ENCODE measurements at regions not wholly inside any gene's neighbourhood (a gene's known extent, or its start where the extent isn't known, plus 50 kb on each side); places are given as distances from the start of the nearest gene placed in this dataset.

- H3K79me2 ChIP-seq (ENCODE audit: control insufficient read depth, insufficient read depth, low read length, poor library complexity): no peaks in the 10 kb centered on the region
- no peak overlapping the region for H3K14ac ChIP-seq (ENCODE audit: low read length)
- no peak overlapping the region for H3K4me3 ChIP-seq (ENCODE audit: low read depth, low read length)
- H3K4me2 ChIP-seq (ENCODE audit: low read length): no peak overlapping the region
- no peak for DNase-seq
- H2BK5ac ChIP-seq (ENCODE audit: low read depth, low read length, poor library complexity): no peak overlapping the region
- no peak overlapping the region for H3K9ac ChIP-seq (ENCODE audit: low read length)
- H3K4ac ChIP-seq (ENCODE audit: low read depth, low read length): no peak overlapping the region
- no peak overlapping the region for H2BK12ac ChIP-seq (ENCODE audit: low read length)
- no peak overlapping the region for H3K18ac ChIP-seq (ENCODE audit: low read length)
- H2AFZ ChIP-seq (ENCODE audit: insufficient read depth, low read length, poor library complexity): no peak overlapping the region
- peaks cover 0 to 2% of the 10 kb centered on the region in 2 experiments for H3K36me3 ChIP-seq (ENCODE audit: control insufficient read depth in 1 of 2, insufficient read depth in 2 of 2, low read length in 2 of 2)
- no peaks in the 10 kb centered on the region for H3K27me3 ChIP-seq (ENCODE audit: insufficient read depth, low read length)
- no CpG with 5 or more reads among the region's 2 CpGs for WGBS (ENCODE audit: extremely low coverage, insufficient coverage, insufficient read length)
- H4K12ac ChIP-seq (ENCODE audit: low read depth, low read length): no peak overlapping the region
- H2BK120ac ChIP-seq (ENCODE audit: insufficient read depth, low read length, poor library complexity): no peak overlapping the region
- H3K9me3 ChIP-seq (ENCODE audit: insufficient read depth, low read depth, low read length): no peaks in the 10 kb centered on the region
- no peak overlapping the region for H4K8ac ChIP-seq (ENCODE audit: low read depth, low read length)
- no peak overlapping the region for H4K91ac ChIP-seq (ENCODE audit: low read depth, low read length)
- H3K79me1 ChIP-seq (ENCODE audit: low read length): no peaks in the 10 kb centered on the region
- H3K27ac ChIP-seq (ENCODE audit: low read depth, low read length): no peak overlapping the region
- H3K4me1 ChIP-seq (ENCODE audit: control insufficient read depth in 1 of 2, insufficient read depth in 2 of 2, low read length in 2 of 2): peaks cover 0 to 2% of the 10 kb centered on the region in 2 experiments
- no peak overlapping the region for H3K23ac ChIP-seq (ENCODE audit: low read length)
- H2AK5ac ChIP-seq (ENCODE audit: low read length): no peak overlapping the region
These were observed 1367.7 kb upstream of the AGA start for GRCh38 chr4:178809921-178810320.

- Histone ChIP-seq H3K4me2 (ENCODE audit: low read length) (no peak overlapping the region), H2AK5ac (ENCODE audit: low read length) (no peak overlapping the region), H2BK12ac (ENCODE audit: low read length) (no peak overlapping the region), H2BK120ac (ENCODE audit: insufficient read depth, low read length, poor library complexity) (no peak overlapping the region), H3K4ac (ENCODE audit: low read depth, low read length) (no peak overlapping the region), H3K9me3 (ENCODE audit: insufficient read depth, low read depth, low read length) (no peaks in the 10 kb centered on the region), H2BK5ac (ENCODE audit: low read depth, low read length, poor library complexity) (no peak overlapping the region), H3K79me1 (ENCODE audit: low read length) (no peaks in the 10 kb centered on the region), H3K18ac (ENCODE audit: low read length) (no peak overlapping the region), H3K27ac (ENCODE audit: low read depth, low read length) (no peak overlapping the region), H4K12ac (ENCODE audit: low read depth, low read length) (no peak overlapping the region), H3K23ac (ENCODE audit: low read length) (no peak overlapping the region), H3K27me3 (ENCODE audit: insufficient read depth, low read length) (no peaks in the 10 kb centered on the region), H3K14ac (ENCODE audit: low read length) (no peak overlapping the region), H3K4me3 (ENCODE audit: low read depth, low read length) (no peak overlapping the region), H3K36me3 (ENCODE audit: control insufficient read depth in 1 of 2, insufficient read depth in 2 of 2, low read length in 2 of 2) (peaks cover 0 to 2% of the 10 kb centered on the region in 2 experiments), H4K91ac (ENCODE audit: low read depth, low read length) (no peak overlapping the region), H4K8ac (ENCODE audit: low read depth, low read length) (no peak overlapping the region), H3K9ac (ENCODE audit: low read length) (no peak overlapping the region), H3K79me2 (ENCODE audit: control insufficient read depth, insufficient read depth, low read length, poor library complexity) (no peaks in the 10 kb centered on the region), H3K4me1 (ENCODE audit: control insufficient read depth in 1 of 2, insufficient read depth in 2 of 2, low read length in 2 of 2) (peaks cover 0 to 2% of the 10 kb centered on the region in 2 experiments), H2AFZ (ENCODE audit: insufficient read depth, low read length, poor library complexity) (no peak overlapping the region)
- WGBS (ENCODE audit: extremely low coverage, insufficient coverage, insufficient read length): no CpG with 5 or more reads among the region's 2 CpGs
- DNase-seq: no peak
These were observed 1369.1 kb upstream of the AGA start for GRCh38 chr4:178811356-178811755.

- no CpG with 5 or more reads among the region's 17 CpGs for WGBS (ENCODE audit: extremely low coverage, insufficient coverage, insufficient read length)
- no peak overlapping the region for H4K8ac ChIP-seq (ENCODE audit: low read depth, low read length)
These were observed 1370.6 kb upstream of the AGA start for GRCh38 chr4:178812866-178813265.

GRCh38 chr4:178814908-178815307, 1372.7 kb upstream of the AGA start:
- H3K18ac ChIP-seq (ENCODE audit: low read length): no peak overlapping the region
- H3K4ac ChIP-seq (ENCODE audit: low read depth, low read length): no peak overlapping the region
- H3K4me3 ChIP-seq (ENCODE audit: low read depth, low read length): no peak overlapping the region
- H2BK120ac ChIP-seq (ENCODE audit: insufficient read depth, low read length, poor library complexity): no peak overlapping the region
- no peak for DNase-seq
- H2AK5ac ChIP-seq (ENCODE audit: low read length): no peak overlapping the region
- H3K79me2 ChIP-seq (ENCODE audit: control insufficient read depth, insufficient read depth, low read length, poor library complexity): no peaks in the 10 kb centered on the region
- no peak overlapping the region for H3K4me2 ChIP-seq (ENCODE audit: low read length)
- H3K4me1 ChIP-seq (ENCODE audit: control insufficient read depth in 1 of 2, insufficient read depth in 2 of 2, low read length in 2 of 2): peaks cover 0 to under 1% of the 10 kb centered on the region in 2 experiments
- H3K9me3 ChIP-seq (ENCODE audit: insufficient read depth, low read depth, low read length): no peaks in the 10 kb centered on the region
- no peak overlapping the region for H2BK12ac ChIP-seq (ENCODE audit: low read length)
- H3K79me1 ChIP-seq (ENCODE audit: low read length): no peaks in the 10 kb centered on the region
- peaks cover 0 to 2% of the 10 kb centered on the region in 2 experiments for H3K36me3 ChIP-seq (ENCODE audit: control insufficient read depth in 1 of 2, insufficient read depth in 2 of 2, low read length in 2 of 2)
- no peak overlapping the region for H4K8ac ChIP-seq (ENCODE audit: low read depth, low read length)
- no CpG with 5 or more reads among the region's 2 CpGs for WGBS (ENCODE audit: extremely low coverage, insufficient coverage, insufficient read length)
- no peaks in the 10 kb centered on the region for H3K27me3 ChIP-seq (ENCODE audit: insufficient read depth, low read length)
- H2AFZ ChIP-seq (ENCODE audit: insufficient read depth, low read length, poor library complexity): no peak overlapping the region
- H3K9ac ChIP-seq (ENCODE audit: low read length): no peak overlapping the region
- no peak overlapping the region for H4K91ac ChIP-seq (ENCODE audit: low read depth, low read length)
- H3K27ac ChIP-seq (ENCODE audit: low read depth, low read length): no peak overlapping the region
- no peak overlapping the region for H2BK5ac ChIP-seq (ENCODE audit: low read depth, low read length, poor library complexity)
- H3K23ac ChIP-seq (ENCODE audit: low read length): no peak overlapping the region
- H4K12ac ChIP-seq (ENCODE audit: low read depth, low read length): no peak overlapping the region
- no peak overlapping the region for H3K14ac ChIP-seq (ENCODE audit: low read length)

More at GRCh38 chr4:178812866-178813265, 1370.6 kb upstream of the AGA start:
- H2AFZ ChIP-seq (ENCODE audit: insufficient read depth, low read length, poor library complexity): no peak overlapping the region
- H3K79me2 ChIP-seq (ENCODE audit: control insufficient read depth, insufficient read depth, low read length, poor library complexity): no peaks in the 10 kb centered on the region
- H2BK120ac ChIP-seq (ENCODE audit: insufficient read depth, low read length, poor library complexity): no peak overlapping the region
- no peaks in the 10 kb centered on the region for H3K79me1 ChIP-seq (ENCODE audit: low read length)
- H3K27me3 ChIP-seq (ENCODE audit: insufficient read depth, low read length): no peaks in the 10 kb centered on the region
- H2BK5ac ChIP-seq (ENCODE audit: low read depth, low read length, poor library complexity): no peak overlapping the region
- no peak overlapping the region for H2BK12ac ChIP-seq (ENCODE audit: low read length)
- H2AK5ac ChIP-seq (ENCODE audit: low read length): no peak overlapping the region
- H3K23ac ChIP-seq (ENCODE audit: low read length): no peak overlapping the region
- H3K9me3 ChIP-seq (ENCODE audit: insufficient read depth, low read depth, low read length): no peaks in the 10 kb centered on the region
- peaks cover 0 to 2% of the 10 kb centered on the region in 2 experiments for H3K4me1 ChIP-seq (ENCODE audit: control insufficient read depth in 1 of 2, insufficient read depth in 2 of 2, low read length in 2 of 2)
- H3K4ac ChIP-seq (ENCODE audit: low read depth, low read length): no peak overlapping the region
- no peak overlapping the region for H3K4me3 ChIP-seq (ENCODE audit: low read depth, low read length)
- no peak overlapping the region for H4K12ac ChIP-seq (ENCODE audit: low read depth, low read length)
- no peak overlapping the region for H3K9ac ChIP-seq (ENCODE audit: low read length)
- H3K27ac ChIP-seq (ENCODE audit: low read depth, low read length): no peak overlapping the region
- H4K91ac ChIP-seq (ENCODE audit: low read depth, low read length): no peak overlapping the region
- no peak overlapping the region for H3K18ac ChIP-seq (ENCODE audit: low read length)
- no peak overlapping the region for H3K14ac ChIP-seq (ENCODE audit: low read length)
- H3K4me2 ChIP-seq (ENCODE audit: low read length): no peak overlapping the region
- peaks cover 0 to 2% of the 10 kb centered on the region in 2 experiments for H3K36me3 ChIP-seq (ENCODE audit: control insufficient read depth in 1 of 2, insufficient read depth in 2 of 2, low read length in 2 of 2)
- DNase-seq: no peak
